ENCODE measurements at regions not wholly inside any gene's neighbourhood (a gene's known extent, or its start where the extent isn't known, plus 50 kb on each side); places are given as distances from the start of the nearest gene placed in this dataset.

GRCh38 chr12:76187177-76187576, 102.7 kb upstream of the NAP1L1 start:
- no peak for DNase-seq
- no peaks in the 10 kb centered on the region for H3K9me3 ChIP-seq
- no peak overlapping the region for H3K27ac ChIP-seq
- H3K36me3 ChIP-seq, result no peaks in the 10 kb centered on the region
- WGBS, 2 donors, result 80 to 83% methylated on average over 1 of the region's 1 CpG
- peaks cover 0 to 11% (median 0%) of the 10 kb centered on the region in 3 donors for H3K4me1 ChIP-seq
- intact Hi-C loops (cut with DNase I), result no loop called here
- no peak overlapping the region for H3K4me3 ChIP-seq
- TF ChIP-seq POLR2A (IDR thresholded peaks at IDR 0.05), result no peak
- TF ChIP-seq, protein P1, sequence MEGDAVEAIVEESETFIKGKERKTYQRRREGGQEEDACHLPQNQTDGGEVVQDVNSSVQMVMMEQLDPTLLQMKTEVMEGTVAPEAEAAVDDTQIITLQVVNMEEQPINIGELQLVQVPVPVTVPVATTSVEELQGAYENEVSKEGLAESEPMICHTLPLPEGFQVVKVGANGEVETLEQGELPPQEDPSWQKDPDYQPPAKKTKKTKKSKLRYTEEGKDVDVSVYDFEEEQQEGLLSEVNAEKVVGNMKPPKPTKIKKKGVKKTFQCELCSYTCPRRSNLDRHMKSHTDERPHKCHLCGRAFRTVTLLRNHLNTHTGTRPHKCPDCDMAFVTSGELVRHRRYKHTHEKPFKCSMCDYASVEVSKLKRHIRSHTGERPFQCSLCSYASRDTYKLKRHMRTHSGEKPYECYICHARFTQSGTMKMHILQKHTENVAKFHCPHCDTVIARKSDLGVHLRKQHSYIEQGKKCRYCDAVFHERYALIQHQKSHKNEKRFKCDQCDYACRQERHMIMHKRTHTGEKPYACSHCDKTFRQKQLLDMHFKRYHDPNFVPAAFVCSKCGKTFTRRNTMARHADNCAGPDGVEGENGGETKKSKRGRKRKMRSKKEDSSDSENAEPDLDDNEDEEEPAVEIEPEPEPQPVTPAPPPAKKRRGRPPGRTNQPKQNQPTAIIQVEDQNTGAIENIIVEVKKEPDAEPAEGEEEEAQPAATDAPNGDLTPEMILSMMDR (IDR thresholded peaks at IDR 0.05), result no peak
- H3K27me3 ChIP-seq, result no peaks in the 10 kb centered on the region

DNA sequence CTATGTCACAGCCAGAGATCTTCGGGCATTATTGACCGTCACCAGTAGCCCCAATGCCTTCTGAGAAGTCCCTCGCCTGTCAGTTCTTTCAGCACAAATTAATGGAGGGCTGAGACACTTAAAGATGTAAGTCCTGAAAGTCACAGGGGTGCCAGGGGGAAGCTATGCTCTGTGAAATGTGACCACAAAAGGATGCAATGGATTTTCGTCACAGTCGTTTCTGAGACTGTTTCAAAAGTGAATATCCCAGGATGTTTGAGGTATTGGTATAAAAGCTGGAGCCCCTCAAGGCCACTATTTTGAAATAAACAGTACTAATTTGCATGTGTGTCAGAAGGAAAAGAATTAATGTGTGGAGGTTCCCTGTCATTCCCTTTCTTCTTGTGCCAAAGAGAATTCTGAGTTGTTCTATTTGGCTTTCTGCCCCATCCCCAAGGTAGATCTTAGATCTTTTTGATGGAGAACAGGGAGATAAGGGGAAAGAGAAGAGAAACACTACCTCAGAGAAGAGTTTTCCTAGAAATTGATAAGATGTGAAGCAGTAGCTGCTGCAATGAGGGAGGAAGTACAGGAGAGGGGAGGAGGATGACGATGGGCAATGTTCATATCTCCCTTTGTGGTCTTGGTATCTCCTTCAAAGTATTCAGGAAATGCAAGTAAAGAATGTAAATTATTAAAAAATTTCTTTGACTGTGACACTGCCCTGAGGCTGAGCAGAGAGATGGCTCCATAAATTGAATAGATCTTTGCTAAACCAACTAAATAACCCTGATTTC, 101.8 kb upstream of the NAP1L1 start:
- no peak for DNase-seq
- H3K9me3 ChIP-seq, result no peaks in the 10 kb centered on the region
- H3K4me1 ChIP-seq, result peaks cover 0 to 11% (median 0%) of the 10 kb centered on the region in 3 donors
- no peak overlapping the region for H3K27ac ChIP-seq
- WGBS, 2 donors, result 67 to 72% methylated on average over 6 of the region's 6 CpGs
- intact Hi-C loops (cut with DNase I), result no loop called here
- TF ChIP-seq, protein P1 (IDR thresholded peaks at IDR 0.05), result no peak
- no peak for TF ChIP-seq POLR2A (IDR thresholded peaks at IDR 0.05)
- H3K36me3 ChIP-seq, result no peaks in the 10 kb centered on the region
- no peak overlapping the region for H3K4me3 ChIP-seq
- H3K27me3 ChIP-seq, result no peaks in the 10 kb centered on the region

GRCh38 chr12:76183459-76184186, 99.1 kb upstream of the NAP1L1 start:
- 18 to 22% methylated on average over 4 of the region's 4 CpGs for WGBS, 2 donors
- peak overlapping the region in 1 of 4 donors; percentile 25 for H3K27ac ChIP-seq

GRCh38 chr12:76180401-76181277, 96.2 kb upstream of the NAP1L1 start:
- Histone ChIP-seq H3K4me1 (peaks cover 0 to 11% (median 0%) of the 10 kb centered on the region in 3 donors), H3K27ac (no peak overlapping the region), H3K9me3 (no peaks in the 10 kb centered on the region), H3K4me3 (no peak overlapping the region), H3K36me3 (no peaks in the 10 kb centered on the region), H3K27me3 (no peaks in the 10 kb centered on the region)
- no peak for DNase-seq
- TF ChIP-seq POLR2A (IDR thresholded peaks at IDR 0.05), result no peak
- TF ChIP-seq, protein P1 (IDR thresholded peaks at IDR 0.05), result no peak
- WGBS, 2 donors, result 89 to 95% methylated on average over 3 to 4 of the region's 4 CpGs
- intact Hi-C loops (cut with DNase I), result no loop called here

More at GRCh38 chr12:76183459-76184186, 99.1 kb upstream of the NAP1L1 start:
- peaks cover 0 to 11% (median 0%) of the 10 kb centered on the region in 3 donors for H3K4me1 ChIP-seq
- no peak for DNase-seq
- no peaks in the 10 kb centered on the region for H3K36me3 ChIP-seq
- no peaks in the 10 kb centered on the region for H3K9me3 ChIP-seq
- no peaks in the 10 kb centered on the region for H3K27me3 ChIP-seq
- TF ChIP-seq, protein P1 (IDR thresholded peaks at IDR 0.05), result no peak
- TF ChIP-seq POLR2A (IDR thresholded peaks at IDR 0.05), result no peak
- H3K4me3 ChIP-seq, result no peak overlapping the region
- intact Hi-C loops (cut with DNase I), result no loop called here

All from esophagus squamous epithelium (tissue), 5 donors.